Stimulated activated CD4-positive, alpha-beta T cell treated with anti-CD3 and anti-CD28 coated beads, Interleukin-4, amount 100 ng/mL, for 48 hours (primary cell): ENCODE measurements at regions not wholly inside any gene's neighbourhood (a gene's known extent, or its start where the extent isn't known, plus 50 kb on each side); places are given as distances from the start of the nearest gene placed in this dataset.

Source experiments
- DNase-seq, 2 donors: peaks; one replicate each; pipeline ENCODE4 v3.0.0-alpha.2; 2020; ENCODE audit warnings: low read depth in 2 of 2

DNA sequence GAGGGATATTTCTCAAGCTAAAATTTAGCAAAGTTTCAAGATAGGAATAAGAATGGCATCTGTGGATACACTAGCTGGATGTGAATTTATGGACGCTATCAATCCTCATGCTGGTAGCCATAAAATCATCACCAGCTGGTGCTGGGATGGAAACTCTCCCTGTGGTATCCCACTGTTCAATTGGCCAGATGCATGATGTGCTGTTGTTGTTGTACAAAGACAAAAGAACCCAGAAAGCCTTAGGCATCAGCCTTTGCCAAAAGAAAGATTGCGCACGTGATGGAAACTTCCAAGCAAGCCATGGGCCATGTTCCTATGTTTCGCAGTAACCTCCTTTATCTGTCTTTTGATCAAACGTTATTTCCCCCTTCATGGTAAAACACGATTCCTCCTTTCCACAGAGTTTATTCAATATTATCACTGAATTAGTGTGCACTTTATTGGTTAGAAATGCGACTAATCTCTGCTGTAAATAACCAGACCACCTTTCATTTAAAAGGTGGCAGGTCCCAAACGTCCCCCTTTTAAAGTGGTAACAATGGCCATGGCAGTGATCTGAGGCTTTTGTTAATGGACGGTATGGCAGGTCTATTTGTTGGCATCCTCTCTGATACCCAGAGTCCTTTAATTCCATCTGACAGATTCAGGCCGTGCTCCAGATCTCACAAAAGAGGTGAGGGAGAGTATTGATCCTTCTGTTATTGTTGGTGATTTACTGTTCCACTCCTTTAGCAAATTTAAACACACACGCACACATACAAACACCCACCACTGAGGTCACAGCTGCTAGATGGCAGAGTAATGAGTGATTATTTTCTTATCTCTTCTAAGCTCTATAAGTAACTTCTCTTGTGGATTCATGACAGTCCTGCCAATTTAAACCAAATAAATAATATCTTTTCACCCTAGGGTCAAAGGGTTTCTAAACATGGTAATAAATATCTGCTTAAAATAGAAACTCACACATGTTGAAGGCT is 291.2 kb upstream of the KCNMB2 start:
- no peak for DNase-seq

GRCh38 chr3:178246004-178246403 is 290.2 kb upstream of the KCNMB2 start:
- DNase-seq: no peak

DNA sequence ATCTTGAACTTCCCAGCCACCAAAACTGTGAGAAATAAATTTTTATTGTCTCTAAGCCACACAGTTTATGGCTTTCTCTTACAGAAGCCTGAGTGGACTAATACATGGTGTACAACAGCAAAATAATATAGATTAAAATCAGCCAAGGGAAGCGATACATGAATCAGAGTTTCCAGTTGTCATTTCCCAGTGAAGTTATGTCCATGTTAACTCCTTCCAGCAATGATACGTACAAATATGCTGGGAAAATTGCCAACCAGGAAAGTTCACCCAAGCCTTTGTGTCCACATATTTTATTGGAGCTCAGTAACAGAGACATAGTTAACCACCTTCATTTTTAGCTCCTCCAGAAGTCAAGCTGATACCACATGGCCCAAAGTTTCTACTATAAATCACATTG is 280.9 kb upstream of the KCNMB2 start:
- no peak for DNase-seq

- DNase-seq: no peak
These were observed 278.7 kb upstream of the KCNMB2 start for GRCh38 chr3:178257491-178257890.

GRCh38 chr3:178258121-178258520 is 278.1 kb upstream of the KCNMB2 start:
- DNase-seq: no peak

GRCh38 chr3:178259703-178260102 is 276.5 kb upstream of the KCNMB2 start:
- DNase-seq: no peak

- DNase-seq: no peak
These were observed 275.2 kb upstream of the KCNMB2 start for GRCh38 chr3:178260887-178261565.

GRCh38 chr3:178263236-178263916 is 272.9 kb upstream of the KCNMB2 start:
- DNase-seq: no peak

DNA sequence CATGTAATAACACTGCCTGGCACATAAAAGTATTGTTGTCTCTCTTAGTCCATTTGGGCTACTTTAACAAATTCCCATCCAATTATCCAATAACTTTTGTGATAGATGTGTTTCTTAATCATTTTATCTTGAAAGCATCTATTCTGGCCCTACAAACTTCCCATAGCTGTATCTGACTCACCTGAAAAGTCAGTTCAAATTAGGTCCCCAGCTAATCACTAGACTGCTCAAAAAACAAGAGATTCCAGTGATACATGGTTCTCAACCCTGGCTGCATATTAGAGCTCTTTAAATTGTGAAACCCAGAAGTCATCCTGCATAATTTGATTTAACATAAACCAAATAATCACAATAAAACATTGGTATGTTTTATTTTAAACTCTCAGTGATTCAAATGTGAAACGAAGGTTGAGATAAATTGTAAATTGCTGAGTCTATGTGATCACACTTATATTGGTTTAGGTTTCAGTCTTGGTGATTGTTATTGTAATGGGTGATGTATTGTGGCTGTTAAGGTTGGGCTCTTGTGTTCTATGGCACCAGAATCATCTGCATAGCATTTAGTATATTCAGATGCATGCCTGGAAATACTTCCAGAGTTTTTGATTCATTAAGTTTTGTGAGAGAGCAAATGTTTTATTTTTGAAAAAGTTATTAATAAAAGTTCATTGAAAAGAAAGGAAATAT is 268.9 kb upstream of the KCNMB2 start:
- no peak for DNase-seq

GRCh38 chr3:178270838-178271237 is 265.4 kb upstream of the KCNMB2 start:
- no peak for DNase-seq

GRCh38 chr3:178271740-178272387 is 264.4 kb upstream of the KCNMB2 start:
- no peak for DNase-seq

- no peak for DNase-seq
These were observed 263.4 kb upstream of the KCNMB2 start for GRCh38 chr3:178272841-178273240.

DNA sequence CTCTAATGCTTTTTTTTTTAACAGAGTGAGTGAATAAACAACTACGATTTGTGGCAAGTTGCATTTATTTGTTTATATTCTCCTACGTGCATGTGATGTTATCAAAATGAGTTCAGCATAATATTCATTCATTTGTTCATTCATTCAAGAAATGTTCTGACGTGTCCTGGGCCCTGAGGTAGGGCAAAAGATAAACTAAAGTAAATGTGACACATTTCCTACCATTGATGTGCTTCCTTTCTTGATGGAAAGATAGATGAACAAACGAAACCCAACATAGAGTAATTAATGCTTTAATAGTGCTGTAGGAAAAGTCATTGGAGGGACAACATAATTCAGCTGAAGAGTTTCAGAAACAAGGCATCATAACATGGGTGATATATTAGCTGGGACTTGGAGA is 261.5 kb upstream of the KCNMB2 start:
- DNase-seq: no peak

GRCh38 chr3:178275311-178275710 is 260.9 kb upstream of the KCNMB2 start:
- DNase-seq: no peak

- no peak for DNase-seq
These were observed 260.4 kb upstream of the KCNMB2 start for GRCh38 chr3:178275793-178276192.

- DNase-seq: no peak
These were observed 258.6 kb upstream of the KCNMB2 start for GRCh38 chr3:178277605-178278004.

- no peak for DNase-seq
These were observed 252.7 kb upstream of the KCNMB2 start for GRCh38 chr3:178283561-178283960.

GRCh38 chr3:178284181-178284580 is 252.1 kb upstream of the KCNMB2 start:
- no peak for DNase-seq

- DNase-seq: no peak
These were observed 248.2 kb upstream of the KCNMB2 start for GRCh38 chr3:178288074-178288473.

DNA sequence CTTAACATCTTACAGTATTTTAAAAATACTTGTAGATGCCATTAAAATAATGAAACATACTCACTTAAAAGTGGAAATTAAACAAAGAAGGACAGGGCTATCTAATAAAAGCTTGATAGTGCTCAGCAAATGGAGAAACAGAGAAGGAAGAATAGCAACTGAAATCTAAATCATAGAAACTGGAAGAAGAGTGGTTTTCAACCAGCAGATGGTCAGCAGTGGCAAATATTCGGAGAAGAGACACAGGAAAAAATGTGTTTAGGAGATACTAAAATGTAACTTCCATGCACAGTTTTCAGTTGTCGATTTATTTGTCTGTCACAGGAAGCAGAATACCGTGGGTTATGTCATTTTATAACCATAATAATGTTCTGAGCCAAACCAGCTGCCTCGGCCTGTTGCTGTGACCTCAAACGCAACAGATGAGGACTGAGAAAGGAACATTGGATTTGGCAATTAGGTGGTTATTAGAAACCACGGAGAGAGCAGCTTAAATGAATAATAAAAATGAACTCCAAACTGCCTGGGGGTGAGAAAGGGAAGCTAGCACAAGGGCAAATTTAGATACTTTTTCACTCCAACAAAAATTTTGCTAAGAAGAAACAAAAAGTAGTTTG is 246.6 kb upstream of the KCNMB2 start:
- no peak for DNase-seq
